NB4 (cell line): ENCODE measurements at regions not wholly inside any gene's neighbourhood (a gene's known extent, or its start where the extent isn't known, plus 50 kb on each side); places are given as distances from the start of the nearest gene placed in this dataset.
"Not testable (repeated sequence)": the region's sequence is repeated elsewhere in the genome, so short reads cannot be mapped to it uniquely, and the experiment has no call there.

ENCODE experiments used
- DNase-seq: peaks from one replicate; pipeline ENCODE4 v3.0.0; 2010; ENCODE audit warnings: low read depth
- H3K4me3 ChIP-seq: one replicate; pipeline ENCODE4 v1.5.1; 2011; ENCODE audit warnings: mild to moderate bottlenecking, low read depth, low read length, moderate library complexity
- CTCF ChIP-seq: IDR thresholded peaks from one replicate; pipeline ENCODE4 v1.5.1; 2012; ENCODE audit warnings: low read depth, low read length
- MAX ChIP-seq: IDR thresholded peaks from 2 replicates; pipeline ENCODE4 v1.6.1; 2011; ENCODE audit warnings: low read depth, low read length
- MYC ChIP-seq: IDR thresholded peaks from 2 replicates; pipeline ENCODE4 v1.6.1; 2011; ENCODE audit warnings: low read depth, low read length
- POLR2A ChIP-seq: IDR thresholded peaks from 2 replicates; pipeline ENCODE4 v1.6.1; 2011; ENCODE audit warnings: mild to moderate bottlenecking; ENCODE audit not compliant: insufficient read length; ENCODE audit errors: extremely low read depth

- no peak for DNase-seq
- TF ChIP-seq MYC: no peak
- H3K4me3 ChIP-seq: no peak overlapping the region
Observed at GRCh38 chr1:222054416-222054815, 312.5 kb upstream of the DUSP10 start.

GRCh38 chr1:222053790-222054294 is 312.0 kb upstream of the DUSP10 start:
- TF ChIP-seq MYC (no peak), MAX (no peak), CTCF (no peak), POLR2A (no peak)
- H3K4me3 ChIP-seq: no peak overlapping the region
- DNase-seq: no peak

- not testable (repeated sequence) for DNase-seq, H3K4me3 ChIP-seq
Observed at GRCh38 chr1:222051311-222051710, 309.4 kb upstream of the DUSP10 start.

GRCh38 chr1:222049661-222050060 is 307.8 kb upstream of the DUSP10 start:
- not testable (repeated sequence) for H3K4me3 ChIP-seq, DNase-seq

GRCh38 chr1:222049176-222049575 is 307.3 kb upstream of the DUSP10 start:
- no peak overlapping the region for H3K4me3 ChIP-seq
- TF ChIP-seq MAX (no peak), POLR2A (no peak), CTCF (no peak), MYC (no peak)
- DNase-seq: no peak

GRCh38 chr1:222048094-222048595 is 306.3 kb upstream of the DUSP10 start:
- TF ChIP-seq MYC: no peak
- TF ChIP-seq MAX: no peak
- TF ChIP-seq POLR2A: no peak
- TF ChIP-seq CTCF: no peak
- no peak overlapping the region for H3K4me3 ChIP-seq
- peak; percentile 64 for DNase-seq

- no peak for DNase-seq
Observed at GRCh38 chr1:222047366-222047765, 305.5 kb upstream of the DUSP10 start.

More at GRCh38 chr1:222047366-222047765, 305.5 kb upstream of the DUSP10 start:
- no peak overlapping the region for H3K4me3 ChIP-seq
- no peak for TF ChIP-seq MYC
- TF ChIP-seq MAX: no peak
- TF ChIP-seq CTCF: no peak
- TF ChIP-seq POLR2A: no peak
